ES-I3 (cell line): ENCODE measurements at regions not wholly inside any gene's neighbourhood (a gene's known extent, or its start where the extent isn't known, plus 50 kb on each side); places are given as distances from the start of the nearest gene placed in this dataset.

Experiments used
- H3K36me3 ChIP-seq: 2 replicates; pipeline ENCODE4 v1.6.1; 2013; ENCODE audit warnings: mild to moderate bottlenecking, low read length, control low read depth, moderate library complexity; ENCODE audit not compliant: insufficient read depth
- H3K4me1 ChIP-seq: 2 replicates; pipeline ENCODE4 v1.6.1; 2013; ENCODE audit warnings: mild to moderate bottlenecking, control low read depth, low read length; ENCODE audit not compliant: insufficient read depth
- H3K9ac ChIP-seq: 2 replicates; pipeline ENCODE4 v1.6.1; 2013; ENCODE audit warnings: low read depth, mild to moderate bottlenecking, low read length, moderate library complexity
- H3K9me3 ChIP-seq: 2 replicates; pipeline ENCODE4 v1.6.1; 2013; ENCODE audit warnings: mild to moderate bottlenecking, low read length, moderate library complexity; ENCODE audit not compliant: control insufficient read depth, insufficient read depth

GRCh38 chr1:190708418-190709057, 230.9 kb upstream of the BRINP3 start:
- Histone ChIP-seq H3K9ac (no peak overlapping the region), H3K9me3 (no peaks in the 10 kb centered on the region), H3K36me3 (no peaks in the 10 kb centered on the region), H3K4me1 (no peaks in the 10 kb centered on the region)

DNA sequence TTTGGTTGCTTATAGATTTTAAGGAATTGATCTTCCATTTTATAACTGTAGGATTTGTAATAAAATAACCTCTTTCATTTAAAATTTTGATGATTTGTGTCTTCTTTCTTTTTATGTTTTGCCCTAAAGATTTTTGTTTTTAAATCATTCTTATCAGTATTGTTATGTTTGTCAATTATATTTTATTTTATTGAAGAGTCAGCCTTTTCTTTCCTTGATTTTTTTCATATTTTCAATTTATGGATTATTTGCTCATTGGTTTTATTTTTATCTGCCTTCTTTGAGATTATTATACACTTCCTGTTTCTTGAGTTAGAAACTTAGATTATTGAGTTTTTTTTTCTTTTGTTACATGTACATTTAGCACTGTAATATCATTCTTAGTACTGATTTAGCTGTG, 233.4 kb upstream of the BRINP3 start:
- H3K9ac ChIP-seq = no peak overlapping the region
- H3K36me3 ChIP-seq = no peaks in the 10 kb centered on the region
- no peaks in the 10 kb centered on the region for H3K4me1 ChIP-seq
- no peaks in the 10 kb centered on the region for H3K9me3 ChIP-seq

- no peaks in the 10 kb centered on the region for H3K4me1 ChIP-seq
- no peaks in the 10 kb centered on the region for H3K9me3 ChIP-seq
- H3K36me3 ChIP-seq = no peaks in the 10 kb centered on the region
- H3K9ac ChIP-seq = no peak overlapping the region
Observed at GRCh38 chr1:190717055-190717454, 239.4 kb upstream of the BRINP3 start.

- Histone ChIP-seq H3K36me3 (no peaks in the 10 kb centered on the region), H3K9me3 (no peaks in the 10 kb centered on the region), H3K9ac (no peak overlapping the region), H3K4me1 (no peaks in the 10 kb centered on the region)
Observed at GRCh38 chr1:190736971-190737590, 259.4 kb upstream of the BRINP3 start.

GRCh38 chr1:190738317-190738716, 260.7 kb upstream of the BRINP3 start:
- no peak overlapping the region for H3K9ac ChIP-seq
- no peaks in the 10 kb centered on the region for H3K36me3 ChIP-seq
- no peaks in the 10 kb centered on the region for H3K9me3 ChIP-seq
- no peaks in the 10 kb centered on the region for H3K4me1 ChIP-seq

- H3K4me1 ChIP-seq = no peaks in the 10 kb centered on the region
- H3K9ac ChIP-seq = no peak overlapping the region
- H3K36me3 ChIP-seq = no peaks in the 10 kb centered on the region
Observed at GRCh38 chr1:190739926-190740325, 262.3 kb upstream of the BRINP3 start.

DNA sequence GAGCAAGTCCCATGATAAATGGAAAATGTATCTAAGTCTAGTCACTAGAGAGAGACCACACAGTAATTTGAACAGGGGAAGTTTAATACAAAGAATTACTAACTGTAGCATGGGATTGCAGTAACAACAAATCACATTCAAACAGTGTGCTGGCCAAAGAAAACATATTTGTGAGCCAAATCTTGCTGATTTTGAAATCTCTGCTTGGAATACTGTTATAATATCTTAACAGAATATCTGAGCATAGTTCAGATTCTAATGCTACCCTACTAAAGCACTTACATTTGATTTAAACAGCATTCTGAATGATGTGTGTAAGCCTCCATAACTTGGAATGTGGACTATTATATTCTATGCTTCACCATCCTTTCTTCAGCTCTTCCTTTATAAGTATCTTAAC, 270.0 kb upstream of the BRINP3 start:
- Histone ChIP-seq H3K9ac (no peak overlapping the region), H3K36me3 (no peaks in the 10 kb centered on the region), H3K4me1 (no peaks in the 10 kb centered on the region), H3K9me3 (no peaks in the 10 kb centered on the region)

More at GRCh38 chr1:190739926-190740325, 262.3 kb upstream of the BRINP3 start:
- H3K9me3 ChIP-seq = no peaks in the 10 kb centered on the region

DNA sequence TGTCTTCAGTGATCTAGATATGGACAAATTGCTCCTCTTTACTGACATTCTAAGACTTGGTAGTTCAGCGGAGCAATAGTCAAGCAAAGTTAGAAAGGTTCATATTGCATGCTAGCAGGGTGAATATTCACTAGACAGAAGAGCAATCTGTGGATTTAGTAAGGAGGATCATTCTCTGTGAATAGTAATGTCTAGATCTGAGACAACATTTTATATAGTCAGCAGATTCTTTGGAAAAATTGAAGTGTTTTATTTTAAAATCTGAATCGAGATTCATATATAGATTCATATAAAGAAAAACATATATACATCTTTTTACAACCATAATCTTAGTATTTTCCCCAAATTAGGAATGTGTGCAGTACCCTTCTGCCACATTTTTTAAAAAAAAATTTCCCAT, 274.5 kb upstream of the BRINP3 start:
- Histone ChIP-seq H3K9me3 (no peaks in the 10 kb centered on the region), H3K4me1 (no peaks in the 10 kb centered on the region), H3K9ac (no peak overlapping the region), H3K36me3 (no peaks in the 10 kb centered on the region)

DNA sequence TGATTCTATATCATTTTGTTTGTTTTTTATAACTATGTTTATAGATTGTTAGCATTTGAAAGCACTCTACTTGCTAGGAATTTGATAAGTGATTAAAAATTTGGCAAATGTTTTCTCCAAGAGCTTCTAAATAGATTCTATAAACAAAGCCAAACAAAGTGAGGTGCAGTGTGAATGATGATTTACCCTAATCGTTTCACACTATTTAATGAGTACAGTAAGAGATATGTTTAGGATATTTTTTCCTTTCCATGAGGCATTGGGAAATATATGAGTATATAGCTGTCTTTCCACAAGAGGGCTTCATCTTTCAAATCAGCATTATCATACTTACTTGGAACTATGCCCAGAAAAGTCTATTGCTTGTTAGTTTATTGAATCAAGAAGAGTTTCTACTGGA, 277.0 kb upstream of the BRINP3 start:
- Histone ChIP-seq H3K9me3 (no peaks in the 10 kb centered on the region), H3K36me3 (no peaks in the 10 kb centered on the region), H3K4me1 (no peaks in the 10 kb centered on the region), H3K9ac (no peak overlapping the region)

DNA sequence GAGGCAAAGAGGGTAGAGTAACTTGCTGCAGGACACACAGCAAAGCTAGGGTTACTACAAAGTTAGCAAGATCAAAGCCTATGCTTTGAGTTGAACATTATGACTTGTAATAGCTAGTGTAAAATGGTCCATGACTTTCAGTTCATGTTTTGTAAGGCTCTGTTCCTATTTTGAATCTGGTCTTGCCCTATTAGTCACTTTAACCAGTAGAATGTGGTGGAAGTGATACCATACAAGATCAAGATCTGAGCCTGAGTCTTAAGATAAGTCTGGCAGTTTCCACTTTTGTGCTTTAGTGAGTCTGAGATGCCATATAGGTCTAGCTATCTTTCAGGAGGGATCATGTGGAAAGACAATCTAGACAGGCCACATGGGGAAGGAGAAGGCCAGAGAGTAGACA, 282.1 kb upstream of the BRINP3 start:
- Histone ChIP-seq H3K4me1 (no peaks in the 10 kb centered on the region), H3K9me3 (no peaks in the 10 kb centered on the region), H3K36me3 (no peaks in the 10 kb centered on the region), H3K9ac (no peak overlapping the region)

DNA sequence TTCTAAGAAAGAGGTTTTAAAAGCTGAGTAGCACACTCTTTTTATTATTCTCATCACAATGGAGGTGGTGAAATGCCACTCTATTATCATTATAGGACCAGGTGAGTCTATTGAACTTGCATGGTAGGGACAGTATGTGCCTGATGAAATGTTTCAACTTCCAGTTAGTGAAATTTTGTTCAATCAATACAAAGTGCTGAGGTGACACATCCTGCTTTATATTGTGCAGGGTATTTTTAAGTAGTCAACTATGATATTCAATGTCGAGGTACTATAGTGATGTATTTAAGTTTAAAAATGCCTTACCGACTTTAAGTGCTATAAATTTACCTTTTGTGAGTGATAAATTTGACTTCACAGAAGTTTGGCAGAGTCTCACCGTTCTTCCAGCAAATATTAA, 284.7 kb upstream of the BRINP3 start:
- H3K4me1 ChIP-seq = no peaks in the 10 kb centered on the region
- no peak overlapping the region for H3K9ac ChIP-seq
- H3K36me3 ChIP-seq = no peaks in the 10 kb centered on the region
- H3K9me3 ChIP-seq = no peaks in the 10 kb centered on the region

- H3K4me1 ChIP-seq = no peaks in the 10 kb centered on the region
- no peak overlapping the region for H3K9ac ChIP-seq
- no peaks in the 10 kb centered on the region for H3K9me3 ChIP-seq
- no peaks in the 10 kb centered on the region for H3K36me3 ChIP-seq
Observed at GRCh38 chr1:190792873-190793272, 315.2 kb upstream of the BRINP3 start.

GRCh38 chr1:190807629-190808028, 330.0 kb upstream of the BRINP3 start:
- H3K9ac ChIP-seq = no peak overlapping the region

DNA sequence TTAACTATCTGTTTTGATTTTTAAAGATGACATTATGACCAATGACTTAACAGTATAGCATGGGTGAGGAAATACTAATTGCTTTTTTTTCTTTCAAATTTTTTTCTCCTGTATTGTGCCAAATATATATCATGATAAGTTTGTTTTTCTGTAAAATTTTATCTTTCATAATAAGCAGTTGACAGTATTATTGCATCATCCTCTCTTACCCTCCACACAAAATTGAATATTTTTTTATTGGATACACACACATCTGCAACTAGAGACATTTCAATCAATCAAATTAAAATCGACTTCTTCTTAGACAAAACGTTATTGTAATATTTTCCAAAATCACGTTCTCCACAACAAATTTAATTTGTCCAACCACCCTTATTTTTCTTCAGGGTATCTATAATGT, 330.4 kb upstream of the BRINP3 start:
- Histone ChIP-seq H3K4me1 (no peaks in the 10 kb centered on the region), H3K36me3 (no peaks in the 10 kb centered on the region), H3K9me3 (no peaks in the 10 kb centered on the region), H3K9ac (no peak overlapping the region)

More at GRCh38 chr1:190807629-190808028, 330.0 kb upstream of the BRINP3 start:
- Histone ChIP-seq H3K4me1 (no peaks in the 10 kb centered on the region), H3K9me3 (no peaks in the 10 kb centered on the region), H3K36me3 (no peaks in the 10 kb centered on the region)

GRCh38 chr1:190809312-190809711, 331.6 kb upstream of the BRINP3 start:
- no peak overlapping the region for H3K9ac ChIP-seq
- H3K4me1 ChIP-seq = no peaks in the 10 kb centered on the region
- no peaks in the 10 kb centered on the region for H3K9me3 ChIP-seq
- no peaks in the 10 kb centered on the region for H3K36me3 ChIP-seq
